CD4-positive, CD25-positive, alpha-beta regulatory T cell (primary cell): ENCODE measurements at regions not wholly inside any gene's neighbourhood (a gene's known extent, or its start where the extent isn't known, plus 50 kb on each side); places are given as distances from the start of the nearest gene placed in this dataset.

Source experiments
- ATAC-seq, 2 donors: fragments of 150-1000 bp; cut with Tn5 transposase; one replicate each; pipeline ENCODE4 v1.10.0; 2021; ENCODE audit warnings: low read depth in 2 of 2, moderate number of reproducible peaks in 2 of 2, moderate library complexity in 1 of 2
- DNase-seq, 3 donors: peaks; one replicate each; pipeline versions ENCODE4 v3.0.0 to v3.0.0-alpha.2; 2012 to 2022; ENCODE audit warnings: mixed read lengths in 1 of 3
- H3K27ac ChIP-seq: one replicate; pipeline ENCODE4 v1.7.0; 2013; ENCODE audit warnings: mild to moderate bottlenecking, low read length; ENCODE audit not compliant: insufficient read depth, poor library complexity, severe bottlenecking
- H3K27me3 ChIP-seq: one replicate; pipeline ENCODE4 v1.7.0; 2013; ENCODE audit warnings: low read length; ENCODE audit not compliant: control insufficient read depth, insufficient read depth
- H3K36me3 ChIP-seq: one replicate; pipeline ENCODE4 v1.7.0; 2013; ENCODE audit warnings: mild to moderate bottlenecking, low read length, moderate library complexity; ENCODE audit not compliant: control insufficient read depth, insufficient read depth
- H3K4me1 ChIP-seq: 2 replicates; pipeline ENCODE4 v1.7.0; 2013; ENCODE audit warnings: mild to moderate bottlenecking, low read length; ENCODE audit not compliant: insufficient read depth, control insufficient read depth, poor library complexity, severe bottlenecking
- H3K4me3 ChIP-seq: one replicate; pipeline ENCODE4 v1.7.0; 2013; ENCODE audit warnings: low read depth, mild to moderate bottlenecking, low read length, moderate library complexity
- H3K9me3 ChIP-seq, 2 experiments: 1 replicate in 1 of 2; 2 replicates in 1 of 2; pipeline ENCODE4 v1.7.0; 2013; ENCODE audit warnings: low read length in 2 of 2, mild to moderate bottlenecking in 1 of 2, moderate library complexity in 1 of 2; ENCODE audit not compliant: control insufficient read depth in 2 of 2
- H3K27ac Mint-ChIP-seq, 3 donors: one replicate each; pipeline ENCODE4 v1.8.0; 2020 to 2022; ENCODE audit warnings: mild to moderate bottlenecking in 3 of 3, mixed read lengths in 3 of 3, moderate library complexity in 2 of 3
- H3K27me3 Mint-ChIP-seq: one replicate; pipeline ENCODE4 v1.8.0; 2022; ENCODE audit warnings: mild to moderate bottlenecking, mixed read lengths
- H3K36me3 Mint-ChIP-seq: one replicate; pipeline ENCODE4 v1.8.0; 2020; ENCODE audit warnings: mixed read lengths
- H3K4me1 Mint-ChIP-seq, 4 donors: one replicate each; pipeline ENCODE4 v1.8.0; 2020 to 2022; ENCODE audit warnings: mixed read lengths in 4 of 4, mild to moderate bottlenecking in 1 of 4
- H3K4me3 Mint-ChIP-seq, 4 donors: one replicate each; pipeline ENCODE4 v1.8.0; 2020 to 2022; ENCODE audit warnings: mild to moderate bottlenecking in 4 of 4, mixed read lengths in 4 of 4, moderate library complexity in 3 of 4
- H3K9me3 Mint-ChIP-seq, 7 donors: one replicate each; pipeline ENCODE4 v1.8.0; 2020 to 2022; ENCODE audit warnings: mixed read lengths in 7 of 7, mild to moderate bottlenecking in 3 of 7, moderate library complexity in 2 of 7

GRCh38 chr1:56175211-56175610 is 404.2 kb downstream of the PLPP3 start:
- H3K36me3 ChIP-seq: no peaks in the 10 kb centered on the region
- no peak for DNase-seq
- no peak for ATAC-seq
- no peaks in the 10 kb centered on the region for H3K4me1 ChIP-seq
- no peaks in the 10 kb centered on the region for H3K36me3 Mint-ChIP-seq
- H3K27me3 ChIP-seq: no peaks in the 10 kb centered on the region
- no peaks in the 10 kb centered on the region for H3K4me1 Mint-ChIP-seq
- H3K9me3 ChIP-seq: no peaks in the 10 kb centered on the region
- peaks cover 0 to 3% (median 1%) of the 10 kb centered on the region in 7 donors for H3K9me3 Mint-ChIP-seq
- H3K27ac Mint-ChIP-seq: no peak overlapping the region
- H3K27me3 Mint-ChIP-seq: no peaks in the 10 kb centered on the region
- H3K27ac ChIP-seq: no peak overlapping the region
- H3K4me3 ChIP-seq: no peak overlapping the region
- H3K4me3 Mint-ChIP-seq: no peak overlapping the region

GRCh38 chr1:56174176-56174885 is 405.0 kb downstream of the PLPP3 start:
- no peak overlapping the region for H3K27ac Mint-ChIP-seq
- Histone ChIP-seq H3K36me3 (no peaks in the 10 kb centered on the region), H3K4me3 (no peak overlapping the region), H3K9me3 (no peaks in the 10 kb centered on the region), H3K4me1 (no peaks in the 10 kb centered on the region), H3K27ac (no peak overlapping the region), H3K27me3 (no peaks in the 10 kb centered on the region)
- H3K4me3 Mint-ChIP-seq: no peak overlapping the region
- peaks cover 0 to 3% (median 1%) of the 10 kb centered on the region in 7 donors for H3K9me3 Mint-ChIP-seq
- no peaks in the 10 kb centered on the region for H3K4me1 Mint-ChIP-seq
- DNase-seq: no peak
- no peaks in the 10 kb centered on the region for H3K27me3 Mint-ChIP-seq
- no peak for ATAC-seq
- H3K36me3 Mint-ChIP-seq: no peaks in the 10 kb centered on the region

GRCh38 chr1:56173736-56174135 is 405.6 kb downstream of the PLPP3 start:
- Mint-ChIP-seq H3K27me3 (no peaks in the 10 kb centered on the region), H3K27ac (no peak overlapping the region), H3K36me3 (no peaks in the 10 kb centered on the region), H3K4me1 (no peaks in the 10 kb centered on the region), H3K9me3 (peaks cover 0 to 3% (median 1%) of the 10 kb centered on the region in 7 donors), H3K4me3 (no peak overlapping the region)
- H3K4me3 ChIP-seq: no peak overlapping the region
- no peaks in the 10 kb centered on the region for H3K4me1 ChIP-seq
- H3K9me3 ChIP-seq: no peaks in the 10 kb centered on the region
- H3K27ac ChIP-seq: no peak overlapping the region
- H3K27me3 ChIP-seq: no peaks in the 10 kb centered on the region
- ATAC-seq (no peak), DNase-seq (no peak)
- H3K36me3 ChIP-seq: no peaks in the 10 kb centered on the region

- no peak overlapping the region for H3K4me3 Mint-ChIP-seq
- Histone ChIP-seq H3K36me3 (no peaks in the 10 kb centered on the region), H3K4me1 (no peaks in the 10 kb centered on the region), H3K4me3 (no peak overlapping the region), H3K27me3 (no peaks in the 10 kb centered on the region), H3K9me3 (no peaks in the 10 kb centered on the region), H3K27ac (no peak overlapping the region)
- no peaks in the 10 kb centered on the region for H3K36me3 Mint-ChIP-seq
- no peak for ATAC-seq
- H3K4me1 Mint-ChIP-seq: no peaks in the 10 kb centered on the region
- H3K27me3 Mint-ChIP-seq: no peaks in the 10 kb centered on the region
- no peak overlapping the region for H3K27ac Mint-ChIP-seq
- H3K9me3 Mint-ChIP-seq: peaks cover 0 to 7% (median 0%) of the 10 kb centered on the region in 7 donors
- DNase-seq: no peak
These were observed 407.7 kb downstream of the PLPP3 start for GRCh38 chr1:56171670-56172069.

GRCh38 chr1:56170784-56171320 is 408.5 kb downstream of the PLPP3 start:
- H3K27ac ChIP-seq: no peak overlapping the region
- H3K36me3 ChIP-seq: no peaks in the 10 kb centered on the region
- H3K4me1 Mint-ChIP-seq: no peaks in the 10 kb centered on the region
- no peaks in the 10 kb centered on the region for H3K27me3 ChIP-seq
- peaks cover 0 to 7% (median 0%) of the 10 kb centered on the region in 7 donors for H3K9me3 Mint-ChIP-seq
- no peak overlapping the region for H3K4me3 ChIP-seq
- no peaks in the 10 kb centered on the region for H3K9me3 ChIP-seq
- no peaks in the 10 kb centered on the region for H3K4me1 ChIP-seq
- DNase-seq (no peak), ATAC-seq (no peak)
- H3K36me3 Mint-ChIP-seq: no peaks in the 10 kb centered on the region
- no peak overlapping the region for H3K4me3 Mint-ChIP-seq
- no peaks in the 10 kb centered on the region for H3K27me3 Mint-ChIP-seq
- H3K27ac Mint-ChIP-seq: no peak overlapping the region

GRCh38 chr1:56169856-56170255 is 409.5 kb downstream of the PLPP3 start:
- no peaks in the 10 kb centered on the region for H3K4me1 ChIP-seq
- Mint-ChIP-seq H3K4me1 (no peaks in the 10 kb centered on the region), H3K27ac (no peak overlapping the region), H3K9me3 (peaks cover 0 to 8% (median 1%) of the 10 kb centered on the region in 7 donors), H3K4me3 (no peak overlapping the region), H3K36me3 (no peaks in the 10 kb centered on the region), H3K27me3 (no peaks in the 10 kb centered on the region)
- no peak for ATAC-seq
- no peak overlapping the region for H3K27ac ChIP-seq
- no peak overlapping the region for H3K4me3 ChIP-seq
- DNase-seq: no peak
- H3K9me3 ChIP-seq: no peaks in the 10 kb centered on the region
- H3K36me3 ChIP-seq: no peaks in the 10 kb centered on the region
- H3K27me3 ChIP-seq: no peaks in the 10 kb centered on the region

- ATAC-seq: no peak
- no peak overlapping the region for H3K4me3 Mint-ChIP-seq
- H3K27ac ChIP-seq: no peak overlapping the region
- no peaks in the 10 kb centered on the region for H3K36me3 ChIP-seq
- no peaks in the 10 kb centered on the region for H3K27me3 Mint-ChIP-seq
- peaks cover 0 to 8% (median 3%) of the 10 kb centered on the region in 7 donors for H3K9me3 Mint-ChIP-seq
- H3K4me1 Mint-ChIP-seq: no peaks in the 10 kb centered on the region
- H3K27me3 ChIP-seq: no peaks in the 10 kb centered on the region
- no peak overlapping the region for H3K27ac Mint-ChIP-seq
- H3K9me3 ChIP-seq: no peaks in the 10 kb centered on the region
- DNase-seq: no peak
- H3K4me1 ChIP-seq: no peaks in the 10 kb centered on the region
- H3K36me3 Mint-ChIP-seq: no peaks in the 10 kb centered on the region
- H3K4me3 ChIP-seq: no peak overlapping the region
These were observed 411.2 kb downstream of the PLPP3 start for GRCh38 chr1:56168176-56168575.

GRCh38 chr1:56167596-56167995 is 411.8 kb downstream of the PLPP3 start:
- no peaks in the 10 kb centered on the region for H3K27me3 Mint-ChIP-seq
- DNase-seq (no peak), ATAC-seq (no peak)
- H3K36me3 Mint-ChIP-seq: no peaks in the 10 kb centered on the region
- H3K4me3 Mint-ChIP-seq: no peak overlapping the region
- Histone ChIP-seq H3K27ac (no peak overlapping the region), H3K4me1 (no peaks in the 10 kb centered on the region), H3K36me3 (no peaks in the 10 kb centered on the region), H3K9me3 (no peaks in the 10 kb centered on the region), H3K4me3 (no peak overlapping the region), H3K27me3 (no peaks in the 10 kb centered on the region)
- no peak overlapping the region for H3K27ac Mint-ChIP-seq
- H3K4me1 Mint-ChIP-seq: no peaks in the 10 kb centered on the region
- peaks cover 0 to 8% (median 3%) of the 10 kb centered on the region in 7 donors for H3K9me3 Mint-ChIP-seq
